HG02763 (cell line): ENCODE measurements at regions not wholly inside any gene's neighbourhood (a gene's known extent, or its start where the extent isn't known, plus 50 kb on each side); places are given as distances from the start of the nearest gene placed in this dataset.

Source experiments
- ATAC-seq: cut with Tn5 transposase; IDR thresholded peaks from one replicate; pipeline ENCODE4 v1.9.1; 2021; ENCODE audit warnings: mild to moderate bottlenecking, moderate library complexity; ENCODE audit not compliant: unreplicated experiment

GRCh38 chr11:15757048-15757698, 599.2 kb downstream of the SOX6 start:
- ATAC-seq, result no peak

- no peak for ATAC-seq
Observed at GRCh38 chr11:15758857-15759465, 597.4 kb downstream of the SOX6 start.

GRCh38 chr11:15761235-15761634, 595.1 kb downstream of the SOX6 start:
- no peak for ATAC-seq

- no peak for ATAC-seq
Observed at GRCh38 chr11:15764326-15764725, 592.0 kb downstream of the SOX6 start.

GRCh38 chr11:15764948-15765347, 591.4 kb downstream of the SOX6 start:
- ATAC-seq, result no peak

GRCh38 chr11:15765530-15765929, 590.8 kb downstream of the SOX6 start:
- ATAC-seq, result no peak

GRCh38 chr11:15768321-15768720, 588.0 kb downstream of the SOX6 start:
- ATAC-seq, result no peak

- ATAC-seq, result no peak
Observed at GRCh38 chr11:15769203-15769602, 587.1 kb downstream of the SOX6 start.

GRCh38 chr11:15770798-15771414, 585.4 kb downstream of the SOX6 start:
- ATAC-seq, result no peak

- no peak for ATAC-seq
Observed at GRCh38 chr11:15772547-15772946, 583.8 kb downstream of the SOX6 start.

GRCh38 chr11:15772981-15773380, 583.4 kb downstream of the SOX6 start:
- no peak for ATAC-seq

GRCh38 chr11:15773476-15774387, 582.6 kb downstream of the SOX6 start:
- ATAC-seq, result no peak

- ATAC-seq, result no peak
Observed at GRCh38 chr11:15774388-15774939, 581.9 kb downstream of the SOX6 start.

GRCh38 chr11:15775015-15775541, 581.3 kb downstream of the SOX6 start:
- no peak for ATAC-seq

GRCh38 chr11:15775797-15776196, 580.5 kb downstream of the SOX6 start:
- ATAC-seq, result no peak

- no peak for ATAC-seq
Observed at GRCh38 chr11:15776366-15776765, 580.0 kb downstream of the SOX6 start.

- ATAC-seq, result no peak
Observed at GRCh38 chr11:15779518-15779917, 576.8 kb downstream of the SOX6 start.

- ATAC-seq, result no peak
Observed at GRCh38 chr11:15780382-15780781, 576.0 kb downstream of the SOX6 start.

- no peak for ATAC-seq
Observed at GRCh38 chr11:15780837-15781236, 575.5 kb downstream of the SOX6 start.

- no peak for ATAC-seq
Observed at GRCh38 chr11:15783619-15784018, 572.7 kb downstream of the SOX6 start.
